ENCODE measurements at regions not wholly inside any gene's neighbourhood (a gene's known extent, or its start where the extent isn't known, plus 50 kb on each side); places are given as distances from the start of the nearest gene placed in this dataset.

- Histone ChIP-seq H3K36me3 (ENCODE audit: control insufficient read depth, insufficient read depth, low read length) (no peaks in the 10 kb centered on the region), H3K4me3 (ENCODE audit: low read depth, low read length) (no peak overlapping the region), H3K27me3 (ENCODE audit: control insufficient read depth, insufficient read depth, low read length) (no peaks in the 10 kb centered on the region)
- no peak for DNase-seq (ENCODE audit: low read depth)
- TF ChIP-seq, protein P1, sequence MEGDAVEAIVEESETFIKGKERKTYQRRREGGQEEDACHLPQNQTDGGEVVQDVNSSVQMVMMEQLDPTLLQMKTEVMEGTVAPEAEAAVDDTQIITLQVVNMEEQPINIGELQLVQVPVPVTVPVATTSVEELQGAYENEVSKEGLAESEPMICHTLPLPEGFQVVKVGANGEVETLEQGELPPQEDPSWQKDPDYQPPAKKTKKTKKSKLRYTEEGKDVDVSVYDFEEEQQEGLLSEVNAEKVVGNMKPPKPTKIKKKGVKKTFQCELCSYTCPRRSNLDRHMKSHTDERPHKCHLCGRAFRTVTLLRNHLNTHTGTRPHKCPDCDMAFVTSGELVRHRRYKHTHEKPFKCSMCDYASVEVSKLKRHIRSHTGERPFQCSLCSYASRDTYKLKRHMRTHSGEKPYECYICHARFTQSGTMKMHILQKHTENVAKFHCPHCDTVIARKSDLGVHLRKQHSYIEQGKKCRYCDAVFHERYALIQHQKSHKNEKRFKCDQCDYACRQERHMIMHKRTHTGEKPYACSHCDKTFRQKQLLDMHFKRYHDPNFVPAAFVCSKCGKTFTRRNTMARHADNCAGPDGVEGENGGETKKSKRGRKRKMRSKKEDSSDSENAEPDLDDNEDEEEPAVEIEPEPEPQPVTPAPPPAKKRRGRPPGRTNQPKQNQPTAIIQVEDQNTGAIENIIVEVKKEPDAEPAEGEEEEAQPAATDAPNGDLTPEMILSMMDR (IDR thresholded peaks at IDR 0.05; ENCODE audit: insufficient read depth, low read length, poor library complexity, severe bottlenecking) = no peak
Measured at GRCh38 chr4:134465417-134465816, 263.8 kb upstream of the PABPC4L start.

- DNase-seq (ENCODE audit: low read depth) = no peak
- Histone ChIP-seq H3K4me3 (ENCODE audit: low read depth, low read length) (no peak overlapping the region), H3K36me3 (ENCODE audit: control insufficient read depth, insufficient read depth, low read length) (no peaks in the 10 kb centered on the region), H3K27me3 (ENCODE audit: control insufficient read depth, insufficient read depth, low read length) (no peaks in the 10 kb centered on the region)
- TF ChIP-seq, protein P1 (IDR thresholded peaks at IDR 0.05; ENCODE audit: insufficient read depth, low read length, poor library complexity, severe bottlenecking) = no peak
Measured at GRCh38 chr4:134463771-134464170, 262.2 kb upstream of the PABPC4L start.

- TF ChIP-seq, protein P1 (IDR thresholded peaks at IDR 0.05; ENCODE audit: insufficient read depth, low read length, poor library complexity, severe bottlenecking) = no peak
- DNase-seq (ENCODE audit: low read depth) = no peak
- Histone ChIP-seq H3K36me3 (ENCODE audit: control insufficient read depth, insufficient read depth, low read length) (no peaks in the 10 kb centered on the region), H3K27me3 (ENCODE audit: control insufficient read depth, insufficient read depth, low read length) (no peaks in the 10 kb centered on the region), H3K4me3 (ENCODE audit: low read depth, low read length) (no peak overlapping the region)
Measured at GRCh38 chr4:134426821-134427220, 225.2 kb upstream of the PABPC4L start.

GRCh38 chr4:134425756-134426155, 224.2 kb upstream of the PABPC4L start:
- H3K27me3 ChIP-seq (ENCODE audit: control insufficient read depth, insufficient read depth, low read length) = no peaks in the 10 kb centered on the region
- no peaks in the 10 kb centered on the region for H3K36me3 ChIP-seq (ENCODE audit: control insufficient read depth, insufficient read depth, low read length)
- no peak for DNase-seq (ENCODE audit: low read depth)
- TF ChIP-seq, protein P1 (IDR thresholded peaks at IDR 0.05; ENCODE audit: insufficient read depth, low read length, poor library complexity, severe bottlenecking) = no peak
- H3K4me3 ChIP-seq (ENCODE audit: low read depth, low read length) = no peak overlapping the region

GRCh38 chr4:134422776-134423175, 221.2 kb upstream of the PABPC4L start:
- no peaks in the 10 kb centered on the region for H3K36me3 ChIP-seq (ENCODE audit: control insufficient read depth, insufficient read depth, low read length)
- H3K4me3 ChIP-seq (ENCODE audit: low read depth, low read length) = no peak overlapping the region
- TF ChIP-seq, protein P1 (IDR thresholded peaks at IDR 0.05; ENCODE audit: insufficient read depth, low read length, poor library complexity, severe bottlenecking) = no peak
- DNase-seq (ENCODE audit: low read depth) = no peak
- no peaks in the 10 kb centered on the region for H3K27me3 ChIP-seq (ENCODE audit: control insufficient read depth, insufficient read depth, low read length)

GRCh38 chr4:134421734-134422133, 220.1 kb upstream of the PABPC4L start:
- TF ChIP-seq, protein P1 (IDR thresholded peaks at IDR 0.05; ENCODE audit: insufficient read depth, low read length, poor library complexity, severe bottlenecking) = no peak
- Histone ChIP-seq H3K27me3 (ENCODE audit: control insufficient read depth, insufficient read depth, low read length) (no peaks in the 10 kb centered on the region), H3K36me3 (ENCODE audit: control insufficient read depth, insufficient read depth, low read length) (no peaks in the 10 kb centered on the region), H3K4me3 (ENCODE audit: low read depth, low read length) (no peak overlapping the region)
- no peak for DNase-seq (ENCODE audit: low read depth)

All from kidney epithelial cell (primary cell).